LoVo (cell line): ENCODE measurements at regions not wholly inside any gene's neighbourhood (a gene's known extent, or its start where the extent isn't known, plus 50 kb on each side); places are given as distances from the start of the nearest gene placed in this dataset.

ENCODE experiments used
- DNase-seq: peaks from one replicate; pipeline ENCODE4 v3.0.0-alpha.2; 2016; ENCODE audit warnings: low spot score

DNA sequence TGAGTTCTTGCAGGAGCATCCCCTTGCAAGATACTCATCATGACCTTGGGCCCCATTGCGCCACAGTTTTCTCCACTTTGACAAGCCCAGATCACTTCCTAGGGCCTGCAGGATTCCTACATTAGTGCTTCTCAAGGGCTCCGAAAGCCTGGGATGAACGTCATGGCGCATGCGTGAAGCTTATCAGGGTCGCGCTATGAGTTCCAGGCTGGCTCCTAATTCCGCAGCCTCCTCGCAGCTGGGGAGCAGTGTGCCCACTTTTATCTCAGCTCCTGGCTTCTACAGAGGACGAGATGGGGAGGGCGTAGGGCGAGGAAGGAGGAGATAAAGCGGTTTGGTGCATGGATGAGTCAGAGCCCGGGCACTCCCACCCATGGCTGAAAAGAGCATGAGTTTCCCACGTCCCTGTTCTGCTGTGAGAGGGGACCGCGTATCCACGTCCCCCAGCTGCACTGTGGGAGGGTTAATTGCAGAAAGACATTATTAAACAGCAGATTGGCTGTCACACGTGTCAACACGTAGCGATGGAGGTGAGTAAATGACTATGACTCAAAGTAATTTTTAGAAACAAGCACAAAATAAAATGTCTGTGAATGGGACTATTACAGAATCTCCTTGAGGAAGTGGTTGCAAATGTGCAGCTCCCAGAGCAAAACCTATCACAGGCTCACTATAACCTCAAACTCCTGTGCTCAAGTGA lies 72.9 kb upstream of the DSP start:
- peak; percentile 78 for DNase-seq

DNA sequence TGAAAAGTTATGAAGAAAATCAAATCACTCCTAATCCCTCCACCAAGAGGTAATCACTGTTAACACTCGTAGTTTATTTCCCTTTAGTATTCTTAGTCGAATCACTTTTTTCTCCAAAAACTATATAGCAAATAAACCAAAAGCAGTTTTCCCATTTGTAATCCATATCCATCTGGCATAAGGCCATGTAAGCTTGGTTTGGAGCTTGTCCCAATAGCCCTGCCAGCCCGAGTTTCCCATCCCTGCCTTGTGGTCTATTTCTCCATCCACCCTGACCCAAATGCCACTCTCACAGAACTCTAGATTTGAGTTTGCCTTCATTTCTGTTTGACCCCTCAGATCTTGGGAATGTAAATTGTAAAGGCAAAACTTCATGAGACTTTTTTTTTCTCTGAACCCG lies 71.8 kb upstream of the DSP start:
- no peak for DNase-seq

DNA sequence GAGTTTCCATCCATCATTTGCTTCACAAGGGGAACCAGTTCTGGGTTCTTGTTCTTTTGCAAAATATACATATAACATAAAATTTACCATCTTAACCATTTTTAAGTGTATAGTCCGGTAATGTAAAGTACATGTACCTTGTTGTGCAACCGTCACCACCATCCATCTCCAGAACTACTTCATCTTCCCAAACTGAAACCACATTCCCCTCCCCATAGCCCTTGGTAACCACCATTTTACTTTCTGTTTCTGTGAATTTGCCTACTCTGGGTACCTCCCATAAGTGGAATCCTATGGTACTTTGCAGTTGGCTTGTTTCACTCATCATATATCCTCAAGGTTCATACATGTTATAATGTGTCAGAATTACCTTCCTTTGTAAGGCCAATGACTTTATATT lies 70.3 kb upstream of the DSP start:
- DNase-seq = no peak

DNA sequence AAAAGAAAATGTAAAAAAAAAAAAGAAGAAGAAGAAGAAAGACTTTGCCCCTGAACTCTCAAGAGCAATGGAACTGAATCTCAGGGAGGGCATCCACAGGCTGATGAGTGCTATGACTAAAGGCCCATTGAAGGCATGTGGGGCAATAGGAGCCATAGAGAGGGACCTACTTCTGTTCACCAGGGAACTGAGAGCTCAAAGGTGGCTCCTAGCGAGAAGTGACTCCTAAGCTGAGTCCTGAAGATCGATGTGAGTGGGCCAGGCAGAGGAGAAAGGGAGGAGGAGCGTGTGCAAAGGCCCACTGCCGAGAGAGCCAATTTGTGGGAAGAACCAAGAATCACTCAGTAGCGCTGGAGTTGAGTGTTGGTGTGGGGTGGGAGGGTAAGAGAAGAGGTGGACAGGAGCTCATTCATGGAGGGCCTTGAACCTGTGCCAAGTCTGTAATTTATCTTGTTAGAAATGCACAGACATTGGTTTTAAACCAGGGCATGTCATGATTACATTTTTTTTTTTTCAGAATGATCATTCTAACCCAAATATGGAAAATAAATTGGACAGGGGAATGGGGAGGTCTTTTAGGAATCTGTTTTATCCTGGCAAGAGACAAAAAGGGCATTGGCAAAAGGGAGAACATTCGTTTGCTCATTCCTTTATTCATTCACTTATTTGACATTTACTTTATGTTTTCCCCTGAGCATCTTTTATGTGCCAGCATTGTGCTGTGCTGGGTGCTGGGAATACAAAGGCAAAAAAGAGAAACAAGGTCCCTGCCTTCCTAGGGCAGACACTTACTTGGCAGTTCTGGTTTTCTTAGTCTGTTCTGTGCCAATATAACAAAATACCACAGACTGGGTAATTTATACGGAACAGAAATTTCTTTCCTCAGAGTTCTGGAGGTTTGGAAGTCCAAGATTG lies 67.4 kb upstream of the DSP start:
- no peak for DNase-seq

- no peak for DNase-seq
These were observed 66.4 kb upstream of the DSP start for GRCh38 chr6:7475081-7475480.

GRCh38 chr6:7479801-7480266 lies 61.6 kb upstream of the DSP start:
- DNase-seq = peak; percentile 92

GRCh38 chr6:7484666-7485065 lies 56.8 kb upstream of the DSP start:
- DNase-seq = no peak

DNA sequence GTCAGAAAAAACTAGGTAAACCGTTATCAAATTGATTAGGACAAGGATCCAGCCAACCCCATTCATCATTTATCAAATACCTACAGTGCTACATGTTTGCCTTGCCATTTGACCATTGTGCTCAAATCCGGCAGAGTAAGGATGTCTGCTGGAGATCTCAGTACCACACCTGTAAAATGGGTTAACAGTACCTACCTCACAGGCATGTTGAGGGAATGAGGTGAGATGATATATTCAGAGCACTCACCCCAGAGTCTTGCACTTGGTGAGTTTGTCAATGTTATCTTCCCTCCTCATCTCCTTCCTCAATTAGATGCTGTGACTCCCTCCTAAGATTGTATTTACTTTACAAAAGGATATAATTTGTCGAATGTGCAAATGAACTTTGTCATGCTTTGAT lies 54.5 kb upstream of the DSP start:
- DNase-seq = no peak

DNA sequence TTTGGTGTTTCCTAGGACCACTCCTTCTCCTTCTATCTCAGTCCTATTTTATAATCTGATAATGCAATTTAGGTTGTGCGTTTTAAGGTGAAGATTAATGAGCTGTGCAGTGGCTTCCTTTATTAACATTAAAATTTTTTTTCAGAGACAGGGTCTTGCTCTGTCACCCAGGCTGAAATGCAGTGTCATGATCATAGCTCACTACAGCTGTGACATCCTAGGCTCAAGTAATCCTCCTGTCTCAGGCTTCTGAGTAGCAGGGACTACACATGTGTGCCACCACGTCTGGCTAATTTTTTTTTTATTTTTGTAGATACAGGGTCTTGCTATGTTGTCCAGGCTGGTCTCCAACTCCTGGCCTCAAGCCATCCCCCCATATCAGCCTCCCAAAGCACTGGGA lies 53.0 kb upstream of the DSP start:
- no peak for DNase-seq

- DNase-seq = no peak
These were observed 52.1 kb upstream of the DSP start for GRCh38 chr6:7489376-7489775.
